AG20443 (cell line): ENCODE measurements at regions not wholly inside any gene's neighbourhood (a gene's known extent, or its start where the extent isn't known, plus 50 kb on each side); places are given as distances from the start of the nearest gene placed in this dataset.
A peak's percentile ranks its signal among the peaks of the same experiment; 100 is the strongest.
"Not testable (repeated sequence)": the region's sequence is repeated elsewhere in the genome, so short reads cannot be mapped to it uniquely, and the experiment has no call there.

Source experiments
- DNase-seq: peaks from one replicate; pipeline ENCODE4 v3.0.0; 2012; ENCODE audit warnings: low spot score, mixed read lengths

DNA sequence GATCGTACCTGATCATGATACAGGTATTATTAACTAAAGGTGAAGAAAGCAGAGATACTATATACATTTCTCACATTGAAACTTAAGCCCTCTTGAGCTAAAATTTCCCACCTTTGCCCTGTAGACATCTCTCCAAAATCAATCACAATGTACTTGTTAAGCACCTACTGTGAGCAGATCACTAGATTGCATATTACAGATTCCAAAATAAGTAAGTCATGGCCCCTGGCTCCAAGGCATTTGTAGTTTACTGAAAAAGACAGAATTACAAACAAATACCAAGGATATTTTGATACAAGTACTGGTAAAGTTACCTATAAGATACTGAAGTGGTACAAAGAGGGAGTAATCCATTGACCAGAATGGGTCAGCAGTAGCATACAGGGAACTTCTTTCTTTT lies 455.3 kb downstream of the STK39 start:
- no peak for DNase-seq

DNA sequence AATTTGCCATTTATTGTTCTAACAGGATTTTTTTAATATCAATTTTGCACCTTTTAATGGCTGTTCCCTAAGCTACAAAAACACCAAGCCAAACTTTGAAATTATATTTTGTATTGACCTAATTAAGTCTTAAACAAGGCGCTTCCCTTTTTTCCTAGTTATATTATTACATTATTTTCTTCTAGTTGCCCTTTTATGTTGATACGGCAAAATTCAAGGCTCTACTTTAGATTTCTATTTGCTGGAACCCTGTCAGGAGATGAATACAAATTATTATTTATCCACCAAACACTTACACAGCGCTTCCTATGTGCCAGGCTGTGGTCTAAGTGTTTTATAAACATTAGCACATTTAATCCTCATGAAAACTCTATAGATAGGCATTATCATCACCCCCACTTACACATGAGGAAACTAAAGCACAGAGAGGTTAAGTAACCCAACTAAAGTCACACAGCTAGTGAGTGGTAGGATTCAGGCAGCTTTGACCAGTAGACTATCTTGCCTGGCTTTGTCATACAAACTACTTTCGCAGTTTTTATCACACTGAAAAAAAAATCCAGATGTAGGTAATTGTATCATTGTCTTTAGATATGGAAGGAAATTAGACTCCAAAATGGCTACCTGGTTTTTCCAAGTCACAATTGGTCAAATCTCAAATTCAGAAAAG lies 456.5 kb downstream of the STK39 start:
- DNase-seq = no peak

DNA sequence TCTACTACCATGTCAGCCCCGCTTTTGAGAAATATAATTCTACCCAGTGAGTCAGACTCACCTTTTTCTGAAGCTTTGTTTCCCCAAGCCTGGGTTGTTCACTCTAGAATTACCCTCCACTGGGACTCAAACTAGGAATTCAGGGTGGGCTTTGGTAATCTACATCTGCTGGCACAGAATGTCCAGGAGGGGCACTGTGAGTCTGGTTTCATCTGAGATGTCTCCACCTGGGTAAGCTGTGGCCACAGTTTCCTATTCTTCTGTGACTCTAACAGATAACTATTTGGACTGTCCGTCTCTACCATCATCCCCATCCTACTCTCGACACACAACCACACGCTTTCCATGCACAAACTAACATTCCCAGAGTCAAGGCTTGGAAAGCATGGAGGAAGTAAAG lies 457.2 kb downstream of the STK39 start:
- no peak for DNase-seq

DNA sequence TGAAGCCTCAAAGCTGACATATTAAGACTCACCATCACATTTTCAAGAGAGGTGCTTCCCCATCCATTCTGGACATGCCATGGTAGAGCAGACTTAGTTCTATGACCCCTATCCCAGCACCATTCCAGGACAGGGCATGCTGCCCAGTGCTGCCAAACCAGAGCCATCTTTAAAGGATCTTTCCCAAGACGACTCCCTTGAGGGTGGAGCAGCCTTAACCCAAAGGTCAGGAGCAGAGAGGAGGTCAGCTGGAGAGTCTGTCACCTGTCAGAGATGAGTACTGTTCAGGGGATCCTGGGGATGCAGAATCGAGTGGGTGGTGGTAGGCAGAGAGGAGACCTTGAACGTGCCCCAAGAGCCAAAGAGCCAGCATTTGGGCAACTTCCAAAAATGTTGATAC lies 459.8 kb downstream of the STK39 start:
- DNase-seq = no peak

DNA sequence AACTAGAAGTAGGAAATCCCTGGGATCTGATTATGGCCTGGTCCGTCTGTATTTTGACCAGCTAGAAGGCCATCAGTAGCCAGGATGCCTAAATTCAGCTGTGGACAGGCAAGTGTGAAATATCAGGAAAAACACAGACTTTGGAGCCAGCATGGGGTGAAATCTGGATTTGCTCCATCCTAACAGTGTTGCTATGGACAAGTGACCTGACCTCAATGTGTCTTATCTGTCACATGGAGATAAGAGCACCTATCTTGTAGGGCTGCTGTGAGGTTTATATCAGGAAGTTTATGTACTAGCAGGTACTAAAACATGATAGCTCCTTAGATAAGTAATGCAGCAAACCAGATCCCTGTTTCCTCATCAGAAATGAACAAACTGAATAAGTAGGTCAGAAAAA lies 460.4 kb downstream of the STK39 start:
- DNase-seq = no peak

DNA sequence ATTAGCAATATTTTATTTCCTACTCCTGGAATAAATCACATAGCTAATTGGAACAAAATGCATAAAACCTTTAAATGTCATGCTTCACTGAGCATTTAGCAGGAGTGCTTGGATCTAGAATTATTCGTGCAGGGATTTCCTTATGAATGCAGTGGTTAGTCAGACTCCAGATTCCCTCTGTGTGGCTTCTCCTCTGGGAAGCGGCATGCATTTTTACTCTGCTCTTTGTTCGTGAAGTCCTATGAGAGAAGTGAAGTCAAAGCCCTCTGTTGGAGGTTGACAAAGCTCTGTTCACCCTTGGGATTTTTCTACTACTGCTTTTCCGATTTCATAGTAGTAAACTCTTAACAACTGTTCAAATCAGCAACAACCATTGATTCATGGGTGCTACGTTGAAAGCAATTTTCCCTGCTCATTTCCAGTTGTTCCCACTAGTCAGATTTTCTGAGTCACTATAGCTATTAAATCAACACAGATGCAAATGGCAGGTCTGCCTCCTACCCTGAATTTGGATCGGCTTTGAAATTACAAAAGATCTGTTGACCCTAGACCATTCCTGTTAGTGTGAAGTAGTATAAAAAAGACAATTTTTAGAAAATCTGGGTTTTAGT lies 461.7 kb downstream of the STK39 start:
- no peak for DNase-seq

DNA sequence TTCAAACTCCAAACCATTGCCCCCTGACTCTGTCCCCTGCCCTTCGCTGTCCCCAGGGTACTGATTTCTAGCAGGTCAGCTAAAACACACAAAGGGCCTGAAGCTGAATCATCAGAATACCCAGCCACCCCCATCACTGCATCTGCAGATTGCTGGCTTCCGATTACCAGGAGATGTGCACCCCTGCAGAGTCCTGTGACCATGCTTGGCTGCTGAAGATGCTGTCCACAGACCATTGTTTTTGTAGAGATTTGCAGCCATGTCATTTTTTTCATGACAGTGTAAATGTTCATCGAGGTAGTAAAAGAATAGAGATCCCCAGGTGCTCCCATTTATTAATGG lies 463.3 kb downstream of the STK39 start:
- no peak for DNase-seq

DNA sequence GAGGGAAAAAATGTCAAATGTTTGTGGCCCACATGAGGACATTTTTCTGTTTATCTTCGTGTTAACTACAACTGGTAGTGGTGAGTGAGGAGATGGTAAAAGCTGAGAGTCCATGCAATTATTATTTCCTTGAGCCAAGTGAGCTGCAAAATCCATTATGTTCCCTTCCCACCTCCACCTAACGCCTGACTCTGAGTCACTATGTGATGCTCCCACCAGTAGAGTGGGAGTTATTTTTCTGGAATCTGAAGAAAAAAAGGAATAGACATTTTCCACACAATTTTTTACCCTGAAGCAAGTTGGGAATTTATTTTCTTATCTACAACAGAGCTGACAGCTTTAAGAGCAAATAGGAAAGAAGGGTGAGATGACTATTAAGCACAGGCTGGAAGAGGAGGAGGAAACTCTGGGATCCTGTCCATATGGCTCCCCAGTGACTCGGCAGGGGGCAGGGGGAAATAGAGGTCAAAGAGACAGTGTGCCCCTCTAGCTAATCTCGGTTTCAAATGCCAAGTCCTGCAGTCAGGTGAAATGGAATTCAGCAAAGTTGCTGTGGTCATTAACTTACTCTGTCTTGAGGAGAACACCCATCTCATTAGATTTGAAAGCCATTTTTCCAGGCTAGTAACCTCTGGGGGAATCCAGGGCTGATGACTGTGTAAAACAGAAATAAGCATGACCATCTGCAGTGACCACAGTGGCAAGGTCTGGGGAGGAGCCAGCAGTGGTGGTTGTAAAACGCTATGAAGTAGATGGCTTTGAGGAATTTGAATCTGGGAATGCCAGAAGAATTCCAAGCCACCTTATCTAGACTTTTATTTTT lies 463.9 kb downstream of the STK39 start:
- no peak for DNase-seq

DNA sequence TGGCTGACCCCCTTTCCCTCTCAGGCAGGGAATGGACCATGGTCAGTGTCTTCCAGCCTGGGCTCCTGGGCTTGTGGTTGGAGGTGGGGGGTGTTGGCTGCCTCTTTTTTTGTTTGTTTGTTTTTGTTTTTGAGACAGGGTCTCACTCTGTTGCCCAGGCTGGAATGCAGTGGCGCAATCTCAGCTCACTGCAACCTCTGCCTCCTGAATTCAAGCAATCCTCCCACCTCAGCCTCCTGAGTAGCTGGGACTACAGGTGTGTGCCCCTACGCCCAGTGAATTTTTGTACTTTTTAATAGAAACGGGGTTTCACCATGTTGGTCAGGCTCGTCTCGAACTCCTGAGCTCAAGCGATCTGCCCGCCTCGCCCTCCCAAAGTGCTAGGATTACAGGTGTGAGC lies 465.8 kb downstream of the STK39 start:
- not testable (repeated sequence) for DNase-seq

DNA sequence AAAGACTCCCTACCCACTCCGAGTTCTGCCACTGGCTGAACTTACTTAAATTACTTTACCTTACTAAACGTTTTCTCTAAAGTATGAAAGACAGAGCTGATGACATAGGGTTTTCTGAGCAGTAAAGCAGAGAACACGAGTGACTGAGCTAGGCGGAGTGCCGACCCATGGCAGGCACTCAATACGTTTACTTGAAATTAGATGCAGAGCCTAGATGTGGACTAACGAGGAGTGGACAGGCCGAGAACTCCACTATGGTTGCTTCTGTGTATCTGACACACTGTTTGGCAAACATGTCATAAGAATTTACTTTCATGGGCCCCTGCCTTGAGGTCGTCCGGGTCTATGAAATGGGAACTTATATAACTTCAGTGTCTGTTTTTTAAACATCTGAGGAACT lies 471.0 kb downstream of the STK39 start:
- DNase-seq = no peak

DNA sequence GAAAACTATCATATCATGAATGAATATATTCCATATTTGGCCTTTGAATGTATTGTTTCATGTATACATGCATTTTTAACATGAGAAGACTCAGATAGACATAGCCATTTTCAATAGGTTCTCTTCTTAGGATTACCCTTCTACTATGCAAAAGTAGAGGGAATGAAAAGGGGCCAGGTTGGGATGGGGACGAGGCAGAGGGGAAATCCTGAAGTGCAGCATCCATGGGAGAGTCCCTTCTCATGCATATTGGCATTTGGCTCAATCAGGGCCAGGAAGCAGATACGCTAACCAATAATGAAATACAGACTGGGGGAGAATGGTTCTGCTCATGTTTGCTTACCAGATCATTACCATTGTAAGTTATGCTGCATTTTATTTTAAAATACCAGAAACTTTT lies 475.8 kb downstream of the STK39 start:
- no peak for DNase-seq

DNA sequence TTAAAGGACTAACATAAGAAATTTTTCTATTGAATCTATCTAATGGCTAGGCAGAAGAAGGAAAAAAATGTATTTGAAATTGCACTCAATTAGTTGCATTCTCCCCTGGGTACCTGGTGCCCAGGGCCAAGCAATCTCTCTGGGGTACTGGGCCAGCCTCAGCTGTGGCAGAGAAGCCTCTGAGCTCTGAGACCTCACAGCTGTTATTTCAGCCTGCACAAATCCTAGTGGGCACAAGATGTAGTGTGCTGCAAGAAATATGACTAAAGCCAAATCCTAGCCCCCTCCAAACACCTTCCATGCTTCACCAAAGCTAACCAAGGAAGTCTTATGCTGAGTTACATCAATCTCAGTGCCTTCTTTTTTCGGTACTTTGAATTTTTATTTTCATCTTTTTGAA lies 478.4 kb downstream of the STK39 start:
- DNase-seq = no peak

DNA sequence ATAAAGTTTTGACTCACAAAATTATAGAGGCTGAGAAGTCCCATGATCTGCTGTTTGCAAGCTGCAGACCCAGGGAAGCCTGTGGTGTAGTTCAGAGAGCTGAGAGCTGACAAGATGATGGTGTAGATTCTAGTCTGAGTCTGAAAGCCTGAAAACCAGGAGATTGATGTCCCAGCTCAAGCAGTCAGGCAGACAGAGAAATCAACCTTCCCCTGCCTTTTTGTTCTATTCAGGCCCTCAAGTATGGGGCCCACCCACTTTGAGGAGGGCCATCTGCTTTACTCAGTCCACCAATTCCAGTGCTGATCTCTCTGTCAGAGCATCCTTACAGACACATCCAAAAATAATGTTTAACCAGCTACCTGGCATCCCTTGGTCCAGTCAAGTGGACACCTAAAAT lies 479.6 kb downstream of the STK39 start:
- no peak for DNase-seq

DNA sequence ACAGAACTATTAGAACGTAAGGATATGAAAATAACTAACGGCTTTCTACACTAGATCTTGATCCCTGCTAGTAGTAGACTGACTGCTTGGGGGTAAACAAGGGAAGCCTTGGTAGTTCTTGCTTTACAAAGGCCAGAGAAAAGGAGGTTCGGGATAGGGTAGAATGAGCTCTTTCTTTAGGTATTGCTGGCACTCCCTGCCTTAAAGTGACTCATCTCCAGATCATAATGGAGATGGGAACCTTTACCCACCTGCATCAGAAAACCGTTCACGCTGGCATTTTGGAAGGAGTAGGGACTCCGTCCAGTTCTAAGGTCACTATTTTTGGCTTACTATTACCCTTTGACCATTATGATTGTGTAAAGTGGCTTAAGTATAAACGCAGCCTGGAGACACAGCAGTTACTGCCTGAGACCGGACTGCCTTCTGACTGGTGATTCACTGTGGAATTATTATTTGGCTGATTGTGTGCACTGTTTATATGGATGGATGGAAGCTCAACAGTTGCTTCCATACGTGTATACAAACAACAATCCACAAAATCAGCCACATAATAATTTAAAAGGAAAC lies 482.5 kb downstream of the STK39 start:
- no peak for DNase-seq

DNA sequence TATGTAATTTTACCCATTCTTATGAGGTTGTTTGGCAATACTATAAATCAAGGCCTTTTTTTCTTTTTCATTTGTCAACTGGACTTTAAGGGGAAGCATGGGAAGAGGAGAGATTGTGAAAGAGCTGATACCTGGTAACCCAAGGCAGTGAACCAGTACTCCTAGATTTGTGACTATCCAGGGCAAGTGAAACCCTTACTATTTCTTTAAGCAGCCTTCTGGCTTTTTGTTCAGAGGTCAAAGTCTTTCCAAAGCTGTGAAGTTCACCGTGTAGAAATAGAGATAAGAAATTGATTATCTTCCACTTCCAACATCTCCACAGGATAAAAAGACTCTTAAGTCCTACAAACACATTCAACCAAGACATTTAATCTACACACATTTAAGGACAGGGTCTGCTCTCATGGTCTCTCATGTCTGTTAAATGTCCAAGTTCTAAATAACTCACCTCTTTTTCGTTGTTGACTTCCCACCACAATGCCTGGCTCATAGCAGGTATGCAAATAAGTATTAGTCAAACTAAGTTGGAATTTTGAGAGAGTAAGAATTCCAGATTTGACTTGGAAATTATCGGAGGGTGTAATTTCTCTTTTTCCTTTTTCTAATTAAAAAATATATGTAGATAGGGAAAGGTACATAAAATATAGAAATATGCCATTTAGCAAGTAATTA lies 485.8 kb downstream of the STK39 start:
- no peak for DNase-seq

DNA sequence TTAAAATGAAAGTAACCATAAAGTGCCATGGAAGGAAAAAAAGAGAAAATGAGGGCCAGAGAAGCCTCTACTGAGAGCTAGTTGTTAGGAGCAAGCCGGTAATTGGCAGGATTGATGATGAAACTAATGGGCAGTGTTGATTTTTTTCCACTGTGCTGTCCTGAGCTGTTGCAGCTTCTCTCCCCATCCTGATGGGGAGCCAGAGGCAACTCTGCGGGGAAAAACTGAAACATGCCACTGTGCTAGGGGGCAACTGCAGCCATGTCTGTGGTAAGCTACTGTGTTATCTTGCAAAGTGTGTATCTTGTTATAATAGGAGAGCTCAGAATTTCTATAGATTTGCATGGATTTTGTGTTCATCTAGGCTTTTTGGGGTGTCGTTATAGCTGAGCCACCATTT lies 487.9 kb downstream of the STK39 start:
- no peak for DNase-seq

DNA sequence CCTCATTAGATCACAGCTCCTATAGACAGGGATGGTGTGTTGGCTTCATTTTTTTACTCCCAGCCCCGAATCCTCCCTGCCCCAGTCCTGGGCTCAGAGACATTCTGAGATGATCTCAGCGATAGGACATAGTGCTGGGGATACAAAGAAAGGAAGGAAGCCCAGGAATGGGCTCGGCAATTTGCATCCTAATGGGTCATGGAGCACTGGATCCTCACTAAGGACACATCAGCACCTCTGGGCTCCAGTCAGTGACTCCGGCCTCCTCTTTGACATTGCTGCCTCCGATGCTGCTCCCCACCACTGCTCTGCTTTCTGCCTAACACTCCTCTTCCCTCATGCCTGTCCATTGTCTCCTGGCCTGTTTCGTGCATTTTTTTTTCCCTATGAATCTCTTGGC lies 489.1 kb downstream of the STK39 start:
- DNase-seq = no peak

DNA sequence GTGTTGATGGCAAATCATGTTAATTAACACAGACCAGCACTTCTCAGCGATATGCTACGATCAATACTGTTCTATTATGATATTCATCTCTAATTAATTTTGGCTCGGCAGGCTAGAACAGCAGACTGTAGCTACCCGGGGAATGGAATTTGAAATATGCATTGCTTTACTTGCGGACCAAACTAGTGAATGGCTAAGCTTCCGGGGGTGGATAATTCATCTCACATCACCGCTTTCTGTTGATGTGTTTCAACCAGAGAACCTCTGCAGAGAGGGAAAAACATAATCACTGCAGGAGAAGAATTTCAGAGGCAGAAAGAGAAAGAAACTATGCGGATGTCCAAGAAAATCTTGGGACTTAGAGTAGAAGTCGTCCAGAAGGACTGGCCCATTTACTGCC lies 490.9 kb downstream of the STK39 start:
- peak; percentile 11 for DNase-seq

DNA sequence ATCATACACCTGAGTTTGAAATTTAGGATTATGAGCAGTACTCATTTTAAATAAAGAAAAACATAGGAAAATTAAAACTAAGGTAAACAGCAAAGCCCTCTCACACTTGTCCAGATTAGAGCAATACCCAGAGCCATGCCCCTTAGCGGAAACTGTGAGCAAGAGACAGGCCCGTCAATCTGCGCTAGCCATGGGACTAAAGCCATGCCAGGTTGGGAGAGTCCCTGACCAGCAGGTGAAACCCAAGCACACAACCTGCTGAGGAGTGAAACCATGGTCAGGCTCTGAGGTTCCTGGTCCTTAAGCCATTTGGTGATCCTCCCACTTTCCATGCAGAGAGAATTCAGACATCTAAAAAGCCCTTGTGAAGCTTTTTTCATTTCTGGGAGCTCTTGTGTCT lies 494.3 kb downstream of the STK39 start:
- no peak for DNase-seq

DNA sequence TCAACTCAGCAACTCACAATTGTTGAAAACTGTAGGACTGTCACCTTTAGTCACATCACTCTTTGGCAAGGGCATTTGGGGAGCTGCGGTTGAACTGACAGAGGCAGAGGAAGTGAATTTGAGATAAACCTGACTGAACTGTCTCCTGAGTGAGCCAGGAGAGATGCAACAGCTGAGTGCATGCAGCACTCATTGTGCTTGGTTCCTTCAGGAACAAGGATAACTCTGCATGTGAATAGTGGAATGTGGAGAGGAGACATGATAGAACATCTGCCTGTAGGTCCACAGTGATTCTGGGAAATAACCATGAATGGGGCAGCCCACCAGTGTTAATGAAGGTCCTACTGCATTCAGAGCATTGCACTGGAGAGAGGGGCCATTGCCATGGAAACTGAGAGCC lies 494.7 kb downstream of the STK39 start:
- no peak for DNase-seq

DNA sequence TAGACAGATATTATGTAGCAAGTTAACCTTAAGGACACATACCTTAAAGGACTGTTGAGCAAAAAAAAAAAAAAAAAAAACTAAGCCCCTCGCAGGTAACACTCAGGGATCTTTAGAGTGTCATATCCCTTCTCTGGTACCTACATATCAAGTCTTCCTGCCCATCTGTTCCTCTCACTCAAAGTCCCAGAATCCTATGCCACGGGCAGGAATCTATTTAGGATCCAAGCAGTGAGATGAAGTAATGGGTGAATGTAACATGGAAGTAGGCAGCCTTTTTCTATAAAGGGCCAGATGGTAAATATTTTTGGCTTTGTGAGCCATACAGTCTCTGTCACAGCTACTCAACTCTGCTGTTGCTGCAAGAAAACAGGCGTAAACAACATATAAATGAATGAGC lies 496.7 kb downstream of the STK39 start:
- DNase-seq = no peak

DNA sequence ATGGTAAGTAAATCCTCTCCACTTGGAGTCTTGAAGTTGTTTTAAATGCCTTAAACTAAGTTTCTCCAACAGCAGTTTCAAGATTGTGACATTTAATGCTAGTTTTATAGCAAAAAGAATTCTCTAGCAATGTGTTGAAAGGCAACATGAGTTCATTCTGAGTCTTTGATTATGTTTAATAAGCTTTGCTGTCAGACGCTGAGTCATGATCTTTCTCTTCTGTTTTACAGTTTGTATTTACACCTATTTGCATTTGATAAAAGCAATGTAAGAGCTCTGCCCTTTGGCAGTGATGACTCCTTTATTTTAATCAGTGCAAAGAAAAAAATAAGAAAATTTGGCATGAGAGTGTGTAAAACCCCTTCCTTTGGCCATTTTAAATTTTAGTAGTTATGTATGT lies 497.7 kb downstream of the STK39 start:
- DNase-seq = no peak

DNA sequence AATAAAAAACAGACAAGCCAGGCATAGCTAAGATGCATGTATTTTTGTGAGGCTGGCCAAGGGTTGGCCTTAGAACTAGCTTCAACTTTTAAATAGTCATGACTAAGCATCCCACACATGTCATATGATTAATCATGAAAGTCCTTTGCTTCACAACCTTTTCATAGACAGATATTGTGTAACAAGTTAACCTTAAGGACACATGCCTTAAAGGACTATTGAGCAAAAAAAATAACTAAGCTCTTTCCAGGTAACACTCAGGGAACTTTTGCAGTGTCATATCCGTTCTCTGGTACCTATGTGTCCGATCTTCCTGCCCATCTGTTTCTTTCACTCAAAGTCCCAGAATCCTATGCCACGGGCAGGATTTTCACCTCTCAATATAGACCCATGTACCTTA lies 498.4 kb downstream of the STK39 start:
- no peak for DNase-seq
